ENCODE measurements at regions not wholly inside any gene's neighbourhood (a gene's known extent, or its start where the extent isn't known, plus 50 kb on each side); places are given as distances from the start of the nearest gene placed in this dataset.

DNA sequence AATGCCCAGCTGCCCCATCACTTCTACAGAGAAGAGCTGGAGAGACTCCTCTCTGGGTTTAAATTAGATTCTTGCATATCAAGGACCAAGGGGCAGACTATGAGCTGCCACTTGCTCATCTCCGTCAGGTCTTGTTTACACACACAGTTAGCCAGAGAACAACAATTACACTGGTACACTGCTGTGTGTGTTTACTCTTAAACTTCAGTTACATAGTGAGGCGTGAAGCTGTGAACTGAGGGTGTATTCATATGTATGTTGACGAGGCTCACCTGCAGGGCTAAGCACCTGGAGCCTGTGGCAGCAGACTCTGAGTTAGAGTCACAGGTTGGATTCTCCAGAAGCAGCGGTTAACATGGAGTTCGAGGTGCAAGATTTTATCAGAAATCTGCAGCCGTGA, 155.4 kb upstream of the ANKH start:
- TF ChIP-seq ZBTB7A (IDR thresholded peaks at IDR 0.05; ENCODE audit: low read depth) (no peak), TAF1 (IDR thresholded peaks at IDR 0.05; ENCODE audit: low read depth) (no peak), TCF12 (IDR thresholded peaks at IDR 0.05; ENCODE audit: low read depth) (no peak), YY1 (IDR thresholded peaks at IDR 0.05; ENCODE audit: low read depth) (no peak), CREB1 (IDR thresholded peaks at IDR 0.05; ENCODE audit: low read depth) (no peak), NFIC (IDR thresholded peaks at IDR 0.05) (no peak), CEBPB (IDR thresholded peaks at IDR 0.05) (no peak), RAD21 (IDR thresholded peaks at IDR 0.05; ENCODE audit: low read depth) (no peak), FOXM1 (IDR thresholded peaks at IDR 0.05; ENCODE audit: borderline replicate concordance, low read depth) (no peak), EP300 (IDR thresholded peaks at IDR 0.05; ENCODE audit: borderline replicate concordance) (no peak), TEAD4 (IDR thresholded peaks at IDR 0.05) (no peak), EGR1 (IDR thresholded peaks at IDR 0.05) (no peak)
- TF ChIP-seq, protein P1, sequence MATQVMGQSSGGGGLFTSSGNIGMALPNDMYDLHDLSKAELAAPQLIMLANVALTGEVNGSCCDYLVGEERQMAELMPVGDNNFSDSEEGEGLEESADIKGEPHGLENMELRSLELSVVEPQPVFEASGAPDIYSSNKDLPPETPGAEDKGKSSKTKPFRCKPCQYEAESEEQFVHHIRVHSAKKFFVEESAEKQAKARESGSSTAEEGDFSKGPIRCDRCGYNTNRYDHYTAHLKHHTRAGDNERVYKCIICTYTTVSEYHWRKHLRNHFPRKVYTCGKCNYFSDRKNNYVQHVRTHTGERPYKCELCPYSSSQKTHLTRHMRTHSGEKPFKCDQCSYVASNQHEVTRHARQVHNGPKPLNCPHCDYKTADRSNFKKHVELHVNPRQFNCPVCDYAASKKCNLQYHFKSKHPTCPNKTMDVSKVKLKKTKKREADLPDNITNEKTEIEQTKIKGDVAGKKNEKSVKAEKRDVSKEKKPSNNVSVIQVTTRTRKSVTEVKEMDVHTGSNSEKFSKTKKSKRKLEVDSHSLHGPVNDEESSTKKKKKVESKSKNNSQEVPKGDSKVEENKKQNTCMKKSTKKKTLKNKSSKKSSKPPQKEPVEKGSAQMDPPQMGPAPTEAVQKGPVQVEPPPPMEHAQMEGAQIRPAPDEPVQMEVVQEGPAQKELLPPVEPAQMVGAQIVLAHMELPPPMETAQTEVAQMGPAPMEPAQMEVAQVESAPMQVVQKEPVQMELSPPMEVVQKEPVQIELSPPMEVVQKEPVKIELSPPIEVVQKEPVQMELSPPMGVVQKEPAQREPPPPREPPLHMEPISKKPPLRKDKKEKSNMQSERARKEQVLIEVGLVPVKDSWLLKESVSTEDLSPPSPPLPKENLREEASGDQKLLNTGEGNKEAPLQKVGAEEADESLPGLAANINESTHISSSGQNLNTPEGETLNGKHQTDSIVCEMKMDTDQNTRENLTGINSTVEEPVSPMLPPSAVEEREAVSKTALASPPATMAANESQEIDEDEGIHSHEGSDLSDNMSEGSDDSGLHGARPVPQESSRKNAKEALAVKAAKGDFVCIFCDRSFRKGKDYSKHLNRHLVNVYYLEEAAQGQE (IDR thresholded peaks at IDR 0.05; ENCODE audit: low read depth): no peak
- TF ChIP-seq, protein P2, sequence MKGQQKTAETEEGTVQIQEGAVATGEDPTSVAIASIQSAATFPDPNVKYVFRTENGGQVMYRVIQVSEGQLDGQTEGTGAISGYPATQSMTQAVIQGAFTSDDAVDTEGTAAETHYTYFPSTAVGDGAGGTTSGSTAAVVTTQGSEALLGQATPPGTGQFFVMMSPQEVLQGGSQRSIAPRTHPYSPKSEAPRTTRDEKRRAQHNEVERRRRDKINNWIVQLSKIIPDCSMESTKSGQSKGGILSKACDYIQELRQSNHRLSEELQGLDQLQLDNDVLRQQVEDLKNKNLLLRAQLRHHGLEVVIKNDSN (IDR thresholded peaks at IDR 0.05): no peak
- TF ChIP-seq, protein P3, sequence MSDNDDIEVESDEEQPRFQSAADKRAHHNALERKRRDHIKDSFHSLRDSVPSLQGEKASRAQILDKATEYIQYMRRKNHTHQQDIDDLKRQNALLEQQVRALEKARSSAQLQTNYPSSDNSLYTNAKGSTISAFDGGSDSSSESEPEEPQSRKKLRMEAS (IDR thresholded peaks at IDR 0.05): no peak

DNA sequence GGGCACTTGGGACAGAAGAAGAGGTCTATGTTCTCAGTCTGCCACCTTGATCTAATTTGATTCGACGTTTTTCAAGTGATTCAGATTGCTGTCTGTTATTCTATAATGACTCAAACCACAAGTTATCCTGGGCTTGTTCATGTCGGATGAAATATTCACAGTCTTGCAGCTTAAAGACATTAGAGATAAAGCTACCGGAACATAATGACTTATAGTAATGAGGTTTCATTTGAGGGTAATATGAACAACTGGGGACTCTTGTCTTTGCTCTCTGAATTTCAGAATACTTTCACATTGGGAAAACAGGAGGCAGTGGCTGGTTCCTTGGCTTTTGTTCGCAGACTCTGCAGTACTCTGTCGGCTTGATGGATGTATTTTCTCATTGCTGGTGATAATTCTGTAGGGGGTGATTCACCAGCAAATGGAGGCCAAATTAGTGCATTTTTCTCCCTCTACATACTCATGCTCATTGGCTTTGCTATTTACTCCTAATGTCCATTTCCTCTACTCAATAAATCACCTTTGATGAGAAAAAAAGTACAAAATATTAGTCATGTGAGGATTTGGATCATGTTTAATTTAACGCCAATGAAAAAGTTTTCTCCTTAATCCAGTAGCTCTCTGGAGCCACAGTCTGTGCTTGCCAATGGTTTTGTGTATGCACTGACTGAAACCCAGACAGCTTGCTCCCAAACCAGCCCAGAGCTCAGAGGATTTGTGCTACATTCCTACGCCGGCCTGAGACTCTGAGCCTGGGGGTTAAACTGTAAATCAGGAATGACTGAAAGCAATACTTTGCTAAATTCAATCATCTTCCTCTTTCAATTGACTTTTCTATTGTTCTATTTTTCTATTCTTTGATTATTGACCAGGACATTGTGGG, 154.7 kb upstream of the ANKH start:
- no peak for TF ChIP-seq EP300 (IDR thresholded peaks at IDR 0.05; ENCODE audit: borderline replicate concordance)
- TF ChIP-seq, protein P1 (IDR thresholded peaks at IDR 0.05; ENCODE audit: low read depth): no peak

DNA sequence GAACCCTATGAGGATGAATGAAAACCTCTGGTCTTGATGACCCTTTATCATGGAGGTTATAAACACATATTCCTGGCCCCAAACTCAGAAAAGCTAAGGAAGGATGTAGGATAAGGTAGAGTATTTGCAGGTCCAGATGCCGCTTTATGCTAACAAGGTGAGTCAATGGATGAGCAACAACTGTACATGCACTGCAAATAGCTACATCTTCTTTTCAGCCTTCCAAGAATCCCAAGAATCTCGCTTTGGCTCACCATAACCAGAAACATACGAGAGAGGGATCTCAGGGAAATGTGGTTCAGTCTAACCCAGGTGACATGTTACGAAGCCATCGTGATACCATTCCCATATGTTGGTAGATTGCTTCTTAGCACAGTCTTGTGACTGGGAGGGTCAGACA, 152.3 kb upstream of the ANKH start:
- TF ChIP-seq, protein P2 (IDR thresholded peaks at IDR 0.05): no peak
- TF ChIP-seq FOXM1 (IDR thresholded peaks at IDR 0.05; ENCODE audit: borderline replicate concordance, low read depth) (no peak), EP300 (IDR thresholded peaks at IDR 0.05; ENCODE audit: borderline replicate concordance) (no peak), EGR1 (IDR thresholded peaks at IDR 0.05) (no peak), CREB1 (IDR thresholded peaks at IDR 0.05; ENCODE audit: low read depth) (no peak)
- TF ChIP-seq, protein P3 (IDR thresholded peaks at IDR 0.05): no peak

DNA sequence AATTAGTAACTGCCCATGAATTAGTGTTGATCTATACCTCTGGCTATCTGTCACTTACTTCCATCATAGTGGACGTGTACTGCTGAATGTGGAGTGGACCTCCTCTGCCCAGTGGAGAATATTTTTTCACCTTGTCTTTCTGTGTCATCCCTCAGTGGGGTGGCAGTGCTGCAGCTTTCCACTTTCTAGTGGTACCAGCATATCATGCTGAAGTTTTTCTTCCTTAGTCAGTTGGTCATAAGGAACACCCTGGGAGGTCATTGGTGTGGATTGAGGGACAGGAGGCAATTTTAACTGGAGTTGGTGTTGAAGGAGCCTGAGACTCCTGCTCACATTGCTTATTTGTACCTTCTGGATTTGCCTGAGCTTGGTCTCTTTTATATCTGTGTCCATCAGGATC, 151.7 kb upstream of the ANKH start:
- no peak for TF ChIP-seq FOXM1 (IDR thresholded peaks at IDR 0.05; ENCODE audit: borderline replicate concordance, low read depth)
- TF ChIP-seq YY1 (IDR thresholded peaks at IDR 0.05; ENCODE audit: low read depth): no peak
- no peak for TF ChIP-seq CEBPB (IDR thresholded peaks at IDR 0.05)
- TF ChIP-seq, protein P1 (IDR thresholded peaks at IDR 0.05; ENCODE audit: low read depth): no peak
- TF ChIP-seq CREB1 (IDR thresholded peaks at IDR 0.05; ENCODE audit: low read depth): no peak
- TF ChIP-seq, protein P2 (IDR thresholded peaks at IDR 0.05): no peak
- TF ChIP-seq TEAD4 (IDR thresholded peaks at IDR 0.05): no peak
- no peak for TF ChIP-seq EP300 (IDR thresholded peaks at IDR 0.05; ENCODE audit: borderline replicate concordance)
- no peak for TF ChIP-seq NFIC (IDR thresholded peaks at IDR 0.05)

All from Ishikawa (cell line).